SK-N-DZ (cell line): ENCODE measurements at regions not wholly inside any gene's neighbourhood (a gene's known extent, or its start where the extent isn't known, plus 50 kb on each side); places are given as distances from the start of the nearest gene placed in this dataset.
"Not testable (repeated sequence)": the region's sequence is repeated elsewhere in the genome, so short reads cannot be mapped to it uniquely, and the experiment has no call there.

Experiments
- DNase-seq: peaks from one replicate; pipeline ENCODE4 v3.0.0-alpha.2; 2015; ENCODE audit warnings: low spot score

- DNase-seq = no peak
Observed at GRCh38 chr7:65744406-65744805, 128.5 kb upstream of the VKORC1L1 start.

DNA sequence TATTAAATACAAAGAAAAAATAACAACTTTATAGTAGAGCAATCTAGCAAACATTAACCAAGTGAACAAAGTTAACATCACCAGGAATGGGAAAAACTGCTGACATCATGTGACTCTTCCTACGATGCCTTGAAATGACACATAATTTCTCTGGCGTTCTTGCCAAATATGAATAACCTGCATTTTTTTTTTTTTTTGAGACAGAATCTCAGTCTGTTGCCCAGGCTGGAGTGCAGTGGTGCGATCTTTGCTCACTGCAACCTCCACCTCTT, 126.5 kb upstream of the VKORC1L1 start:
- DNase-seq = no peak

DNA sequence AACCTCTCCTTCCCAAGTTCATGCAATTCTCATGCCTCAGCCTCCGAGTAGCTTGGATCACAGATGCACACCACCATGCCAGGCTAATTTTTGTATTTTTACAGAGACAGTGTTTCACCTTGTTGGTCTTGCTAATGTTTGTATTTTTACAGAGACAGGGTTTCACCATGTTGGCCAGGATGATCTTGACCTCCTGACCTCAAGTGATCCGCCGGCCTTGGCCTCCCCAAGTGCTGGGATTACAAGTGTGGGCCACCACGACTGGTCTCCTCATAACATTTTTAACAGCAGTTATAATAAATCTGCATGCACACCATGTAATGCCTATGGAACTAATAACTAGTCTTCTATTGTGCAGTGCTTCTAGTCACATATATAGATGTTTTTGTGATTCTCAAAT, 123.8 kb upstream of the VKORC1L1 start:
- DNase-seq = no peak

- no peak for DNase-seq
Observed at GRCh38 chr7:65749518-65749917, 123.4 kb upstream of the VKORC1L1 start.

GRCh38 chr7:65750511-65751344, 122.1 kb upstream of the VKORC1L1 start:
- peak; percentile 88 for DNase-seq

DNA sequence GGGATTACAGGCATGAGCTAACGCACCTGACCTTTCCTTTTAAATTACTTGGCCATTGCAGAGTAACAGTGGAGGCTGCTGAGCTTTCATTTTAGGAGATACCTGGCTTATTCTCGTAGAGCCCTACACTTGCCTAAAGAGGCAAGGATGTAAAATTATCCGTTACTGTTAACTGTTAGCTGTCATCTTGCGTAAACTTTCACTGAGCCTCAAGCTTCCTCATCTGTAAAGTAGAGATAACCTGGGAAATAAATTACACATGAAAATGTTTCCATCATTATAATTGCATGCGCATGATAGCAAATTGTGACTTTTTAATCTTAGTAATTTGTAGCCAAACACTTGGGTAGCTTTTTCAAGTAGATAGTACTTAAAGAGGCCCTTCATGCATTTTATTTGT, 118.8 kb upstream of the VKORC1L1 start:
- DNase-seq = not testable (repeated sequence)

DNA sequence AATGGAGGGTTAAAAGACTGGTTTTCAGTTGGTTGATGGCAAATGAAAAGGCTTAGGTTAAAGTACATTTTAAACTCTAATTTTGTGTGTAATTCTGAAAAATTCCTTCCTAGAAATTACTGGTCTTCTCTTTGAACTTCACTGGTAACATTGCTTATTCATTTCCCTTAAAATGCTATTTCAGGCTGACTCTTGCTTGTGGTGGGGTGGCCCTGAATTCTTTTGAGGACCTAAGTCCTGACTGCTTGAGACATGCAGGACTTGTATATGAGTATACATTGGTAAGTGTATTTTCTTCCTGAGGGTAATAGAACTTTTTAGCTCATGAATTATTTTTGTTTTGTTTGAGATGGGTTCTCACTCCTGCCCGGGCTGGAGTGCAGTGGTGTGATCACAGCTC, 113.9 kb upstream of the VKORC1L1 start:
- DNase-seq = not testable (repeated sequence)

DNA sequence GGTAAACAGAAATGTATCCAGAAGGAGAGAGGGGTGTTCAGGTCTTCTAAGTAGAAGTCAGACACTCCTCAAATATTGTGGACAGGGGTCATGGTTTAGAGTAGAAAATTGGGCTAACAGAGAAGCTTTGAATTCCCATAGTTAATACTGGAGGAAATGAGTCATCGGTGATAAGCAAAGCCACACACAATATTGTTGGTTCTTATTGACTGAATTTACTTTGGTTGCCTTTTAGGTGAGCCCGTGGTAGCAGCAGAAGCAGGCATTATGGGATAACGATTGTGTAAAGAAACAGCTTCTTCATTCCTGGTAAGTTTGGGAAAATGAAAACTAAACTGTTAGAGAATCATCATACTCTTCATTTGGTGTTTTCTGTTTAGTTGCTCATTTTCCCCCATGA, 110.2 kb upstream of the VKORC1L1 start:
- DNase-seq = not testable (repeated sequence)

DNA sequence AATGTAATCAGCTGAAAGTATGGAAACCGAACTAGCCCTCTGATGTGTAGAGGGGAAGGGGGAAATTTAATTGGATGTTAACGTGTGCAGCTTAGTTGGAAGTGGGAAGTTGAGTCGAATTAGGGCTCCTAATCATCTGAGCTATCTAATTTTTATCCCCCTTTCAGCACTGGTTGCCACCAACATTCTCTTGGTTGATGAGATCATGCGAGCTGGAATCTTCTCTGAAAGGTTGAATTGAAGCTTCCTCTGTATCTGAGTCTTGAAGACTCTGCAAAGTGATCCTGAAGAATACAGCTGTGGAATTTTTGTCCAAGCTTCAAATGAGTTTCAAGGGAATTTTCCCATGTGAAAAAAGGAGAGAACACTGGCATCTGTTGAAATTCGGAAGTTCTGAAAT, 109.8 kb upstream of the VKORC1L1 start:
- DNase-seq = not testable (repeated sequence)

DNA sequence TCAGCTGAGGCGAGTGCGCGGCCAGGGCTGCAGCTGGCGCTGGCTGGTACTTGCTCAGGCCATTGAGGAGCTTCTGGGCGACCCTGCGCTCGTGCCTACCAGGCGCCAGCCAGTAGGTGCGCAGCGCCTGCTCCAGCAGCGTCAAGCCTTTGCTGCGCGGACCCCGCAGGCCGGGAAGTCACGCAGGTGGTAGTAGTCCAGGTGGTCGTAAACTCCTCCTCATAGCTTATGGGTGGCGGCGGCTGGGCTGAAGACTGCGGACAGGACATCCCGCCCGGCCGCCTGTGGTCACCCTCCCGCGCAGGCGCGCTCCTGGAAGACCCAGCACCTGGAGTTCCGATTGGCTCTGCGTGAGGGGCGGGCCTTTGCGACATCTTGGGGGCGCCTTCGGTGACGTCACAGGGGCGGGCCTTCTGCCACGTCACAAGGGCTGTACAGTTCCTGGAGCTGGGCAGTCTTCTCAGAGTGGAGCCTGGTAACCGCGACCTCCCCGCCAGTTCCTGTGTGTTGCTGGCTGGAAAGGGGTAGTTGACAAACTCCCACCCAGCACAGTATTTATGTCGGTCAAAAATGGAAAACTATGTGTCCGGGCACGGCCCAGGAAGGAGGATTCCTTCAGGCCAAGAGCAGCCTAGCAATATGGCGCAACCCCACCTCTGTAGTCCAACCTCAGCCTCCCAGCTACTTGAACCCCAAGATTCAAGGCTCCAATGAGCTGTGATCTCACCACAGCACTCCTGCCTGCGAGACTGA, 102.2 kb upstream of the VKORC1L1 start:
- peak; percentile 90 for DNase-seq

- DNase-seq = not testable (repeated sequence)
Observed at GRCh38 chr7:65771226-65771569, 101.7 kb upstream of the VKORC1L1 start.

- DNase-seq = not testable (repeated sequence)
Observed at GRCh38 chr7:65776677-65777076, 96.2 kb upstream of the VKORC1L1 start.

DNA sequence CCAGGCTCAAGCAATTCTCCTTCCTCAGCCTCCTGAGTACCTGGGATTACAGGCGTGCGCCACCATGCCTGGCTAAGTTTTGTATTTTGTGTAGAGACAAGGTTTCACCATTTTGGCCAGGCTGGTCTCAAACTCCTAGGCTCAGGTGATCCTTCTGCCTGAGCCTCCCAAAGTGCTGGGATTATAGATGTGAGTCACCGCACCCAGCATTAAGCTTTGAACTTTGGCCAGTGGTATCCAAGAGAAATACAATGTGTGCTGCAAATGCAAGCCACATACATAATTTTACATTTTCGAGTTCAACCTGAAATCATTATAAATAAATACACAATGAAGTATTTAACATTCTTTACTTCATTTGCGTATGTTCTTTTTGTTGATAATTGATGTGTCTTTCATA, 82.9 kb upstream of the VKORC1L1 start:
- DNase-seq = not testable (repeated sequence)

DNA sequence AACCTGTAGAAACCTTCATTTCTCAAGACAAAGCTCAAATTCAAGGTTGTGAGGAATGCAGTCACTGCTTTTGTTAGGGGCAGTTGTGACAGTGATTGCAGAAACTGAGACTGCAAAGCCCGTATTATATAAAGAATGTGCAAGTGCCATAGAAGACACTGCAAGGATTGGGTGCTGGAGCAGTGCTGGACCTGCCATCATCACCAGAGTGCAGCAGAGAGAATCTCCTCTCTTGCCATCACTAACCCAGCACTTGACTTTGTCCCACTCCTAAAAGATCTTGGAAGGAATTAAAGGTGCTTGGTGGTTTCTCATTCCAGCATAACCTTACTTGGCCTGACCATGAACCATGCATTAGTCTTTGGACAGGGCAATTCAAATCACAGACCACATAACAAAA, 81.1 kb upstream of the VKORC1L1 start:
- not testable (repeated sequence) for DNase-seq

DNA sequence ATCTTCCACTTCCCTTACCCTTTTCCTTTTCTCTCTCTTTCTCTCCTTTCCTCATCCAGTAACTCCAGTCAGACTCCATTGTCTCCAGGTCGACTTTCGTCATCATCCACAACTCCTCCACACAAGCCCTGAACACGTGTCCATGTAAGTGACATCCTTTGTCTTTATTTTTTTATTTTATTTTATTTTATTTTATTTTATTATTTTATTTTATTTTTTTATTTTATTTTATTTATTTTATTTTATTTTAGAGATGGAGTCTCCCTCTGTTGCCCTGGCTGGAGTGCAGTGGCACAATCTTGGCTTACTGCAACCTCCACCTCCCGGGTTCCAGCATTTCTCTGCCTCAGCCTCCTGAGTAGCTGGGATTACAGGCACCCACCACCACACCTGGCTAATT, 80.1 kb upstream of the VKORC1L1 start:
- DNase-seq = not testable (repeated sequence)

DNA sequence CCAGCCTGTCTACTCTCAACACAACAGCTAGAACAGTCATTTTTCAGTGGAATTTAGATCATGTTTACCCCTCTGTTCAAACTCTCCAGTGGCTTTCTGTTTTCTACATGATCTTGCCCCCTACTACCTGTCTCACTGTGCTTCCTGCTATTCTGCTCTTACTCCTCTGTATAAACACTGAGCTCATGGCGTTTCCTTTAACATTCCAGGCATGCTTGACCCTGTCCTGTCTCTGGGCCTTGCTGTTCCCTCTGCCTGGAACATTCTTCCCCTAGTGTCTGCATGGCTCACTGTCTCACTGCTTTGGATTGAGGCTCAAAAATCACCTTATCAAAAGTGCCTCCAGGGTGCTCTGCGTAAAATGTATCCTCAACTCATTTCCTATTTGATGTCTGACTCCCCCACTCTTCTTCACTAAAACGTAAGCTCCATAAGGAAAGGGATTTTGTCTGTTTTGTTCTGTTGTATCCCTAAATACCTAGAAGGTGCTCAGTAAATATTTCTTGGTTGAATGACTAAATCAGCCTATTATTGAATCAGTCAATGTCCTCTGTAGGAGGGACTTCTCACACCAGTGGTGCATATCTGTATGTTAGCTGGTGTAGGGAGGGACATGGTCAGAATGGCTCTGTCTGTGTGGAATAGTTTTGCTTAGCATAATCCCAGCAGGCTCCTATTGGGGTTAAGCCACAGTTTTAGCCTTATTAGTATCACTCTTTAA, 78.0 kb upstream of the VKORC1L1 start:
- not testable (repeated sequence) for DNase-seq

- not testable (repeated sequence) for DNase-seq
Observed at GRCh38 chr7:65795392-65795716, 77.5 kb upstream of the VKORC1L1 start.

GRCh38 chr7:65796205-65796604, 76.7 kb upstream of the VKORC1L1 start:
- DNase-seq = no peak

DNA sequence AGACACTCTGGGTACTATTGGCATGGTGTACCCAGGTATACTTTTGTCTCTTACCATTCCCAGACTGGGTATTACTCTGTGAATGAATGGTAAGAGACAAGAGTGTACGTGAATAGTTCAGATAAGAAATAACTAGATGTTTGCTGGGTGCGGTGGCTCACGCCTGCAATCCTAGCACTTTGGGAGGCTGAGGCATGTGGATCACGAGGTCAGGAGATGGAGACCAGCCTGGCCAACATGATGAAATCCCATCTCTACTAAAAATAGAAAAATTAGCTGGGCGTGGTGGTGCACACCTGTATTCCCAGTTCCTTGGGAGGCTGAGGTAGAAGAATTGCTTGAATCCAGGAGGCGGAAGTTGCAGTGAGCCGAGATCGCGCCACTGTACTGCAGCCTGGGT, 75.8 kb upstream of the VKORC1L1 start:
- not testable (repeated sequence) for DNase-seq

DNA sequence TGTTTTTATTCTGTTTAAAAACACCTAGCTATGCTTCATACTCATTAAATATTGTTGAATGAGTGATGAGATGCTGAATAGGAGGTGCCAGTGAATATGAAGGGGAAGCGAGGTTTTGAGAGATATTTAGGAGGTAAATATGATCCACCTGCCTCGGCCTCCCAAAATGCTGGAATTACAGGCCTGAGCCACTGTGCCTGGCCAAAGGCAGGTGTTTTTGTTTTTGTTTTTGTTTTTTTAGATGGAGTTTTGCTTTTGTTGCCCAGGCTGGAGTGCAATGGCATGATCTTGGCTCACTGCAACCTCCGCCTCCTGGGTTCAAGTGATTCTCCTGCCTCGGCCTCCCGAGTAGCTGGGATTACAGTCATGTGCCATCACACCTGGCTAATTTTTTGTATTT, 75.3 kb upstream of the VKORC1L1 start:
- not testable (repeated sequence) for DNase-seq

- no peak for DNase-seq
Observed at GRCh38 chr7:65798111-65799075, 74.5 kb upstream of the VKORC1L1 start.
